Right lobe of liver (tissue), 4 donors: ENCODE measurements at regions not wholly inside any gene's neighbourhood (a gene's known extent, or its start where the extent isn't known, plus 50 kb on each side); places are given as distances from the start of the nearest gene placed in this dataset.

Source experiments
- POLR2A ChIP-seq: fragments of 450-650 bp; IDR thresholded peaks from one replicate; pipeline ENCODE4 v1.6.1; 2017; ENCODE audit warnings: antibody characterized with exemption, mild to moderate bottlenecking
- TF ChIP-seq, protein P1 (sequence below), 4 donors: fragments of 200-600 bp in 3 of 4; fragments of 450-650 bp in 1 of 4; IDR thresholded peaks; one replicate each; pipeline versions ENCODE4 v1.5.1 to v1.8.0; 2016 to 2022; ENCODE audit warnings: antibody characterized with exemption in 4 of 4, mild to moderate bottlenecking in 2 of 4
- donor health status: DM: no; HTN: no; CAD: no.
- donor health status: DM: no; HTN: no; CAD: no.
- donor health status: DM: no; HTN: yes; CAD: no.

DNA sequence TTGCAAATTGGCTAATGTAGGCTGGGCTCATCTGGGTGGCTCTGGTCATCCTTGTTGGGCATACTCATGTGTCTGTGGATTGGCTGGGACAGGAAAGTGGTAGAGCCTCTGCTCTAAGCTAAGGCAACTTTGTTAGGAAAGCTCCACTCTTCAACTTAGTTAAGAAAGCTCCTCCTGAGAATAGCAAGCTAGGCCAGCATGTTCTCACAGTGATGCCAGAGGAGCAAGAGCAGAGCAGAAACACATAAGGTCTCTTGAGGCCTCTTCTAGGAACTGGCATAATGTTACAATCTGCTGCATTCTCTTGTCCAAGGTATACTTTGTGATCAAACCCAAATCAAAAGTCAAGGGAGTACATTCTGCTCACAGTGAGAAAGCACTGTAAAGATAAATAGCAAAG lies 158.6 kb upstream of the RORA start:
- TF ChIP-seq, protein P1, sequence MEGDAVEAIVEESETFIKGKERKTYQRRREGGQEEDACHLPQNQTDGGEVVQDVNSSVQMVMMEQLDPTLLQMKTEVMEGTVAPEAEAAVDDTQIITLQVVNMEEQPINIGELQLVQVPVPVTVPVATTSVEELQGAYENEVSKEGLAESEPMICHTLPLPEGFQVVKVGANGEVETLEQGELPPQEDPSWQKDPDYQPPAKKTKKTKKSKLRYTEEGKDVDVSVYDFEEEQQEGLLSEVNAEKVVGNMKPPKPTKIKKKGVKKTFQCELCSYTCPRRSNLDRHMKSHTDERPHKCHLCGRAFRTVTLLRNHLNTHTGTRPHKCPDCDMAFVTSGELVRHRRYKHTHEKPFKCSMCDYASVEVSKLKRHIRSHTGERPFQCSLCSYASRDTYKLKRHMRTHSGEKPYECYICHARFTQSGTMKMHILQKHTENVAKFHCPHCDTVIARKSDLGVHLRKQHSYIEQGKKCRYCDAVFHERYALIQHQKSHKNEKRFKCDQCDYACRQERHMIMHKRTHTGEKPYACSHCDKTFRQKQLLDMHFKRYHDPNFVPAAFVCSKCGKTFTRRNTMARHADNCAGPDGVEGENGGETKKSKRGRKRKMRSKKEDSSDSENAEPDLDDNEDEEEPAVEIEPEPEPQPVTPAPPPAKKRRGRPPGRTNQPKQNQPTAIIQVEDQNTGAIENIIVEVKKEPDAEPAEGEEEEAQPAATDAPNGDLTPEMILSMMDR (IDR thresholded peaks at IDR 0.05), result no peak
- TF ChIP-seq POLR2A, result no peak
